Bronchial epithelial cell (primary cell): ENCODE measurements at regions not wholly inside any gene's neighbourhood (a gene's known extent, or its start where the extent isn't known, plus 50 kb on each side); places are given as distances from the start of the nearest gene placed in this dataset.

ENCODE experiments used
- DNase-seq: peaks from one replicate; pipeline ENCODE4 v3.0.0-alpha.2; 2010; ENCODE audit warnings: low read depth
- FAIRE-seq: peaks from 2 replicates; lab custom pipeline; 2011; peaks lifted over from hg19 to GRCh38; lab: Jason Lieb, UNC
- H3K27me3 ChIP-seq: 2 replicates; pipeline ENCODE4 v1.5.1; 2011; ENCODE audit warnings: low read length; ENCODE audit not compliant: control insufficient read depth, insufficient read depth
- H3K36me3 ChIP-seq: 2 replicates; pipeline ENCODE4 v1.5.1; 2011; ENCODE audit warnings: low read length; ENCODE audit not compliant: control insufficient read depth, insufficient read depth
- H3K4me3 ChIP-seq: 2 replicates; pipeline ENCODE4 v1.5.1; 2011; ENCODE audit warnings: mild to moderate bottlenecking, low read depth, low read length, control low read depth
- CTCF ChIP-seq: IDR thresholded peaks from 2 replicates; pipeline ENCODE4 v1.5.1; 2011; ENCODE audit warnings: mild to moderate bottlenecking, moderate library complexity, low read length, control low read depth, inconsistent platforms; ENCODE audit not compliant: insufficient read depth, severe bottlenecking

GRCh38 chr3:23709987-23710386 is 95.8 kb upstream of the UBE2E1 start:
- Histone ChIP-seq H3K27me3 (no peaks in the 10 kb centered on the region), H3K36me3 (no peaks in the 10 kb centered on the region), H3K4me3 (no peak overlapping the region)
- DNase-seq, result no peak
- no peak for TF ChIP-seq CTCF
- FAIRE-seq, result no peak

- no peak for FAIRE-seq
Observed at GRCh38 chr3:23710555-23710954, 95.2 kb upstream of the UBE2E1 start.

DNA sequence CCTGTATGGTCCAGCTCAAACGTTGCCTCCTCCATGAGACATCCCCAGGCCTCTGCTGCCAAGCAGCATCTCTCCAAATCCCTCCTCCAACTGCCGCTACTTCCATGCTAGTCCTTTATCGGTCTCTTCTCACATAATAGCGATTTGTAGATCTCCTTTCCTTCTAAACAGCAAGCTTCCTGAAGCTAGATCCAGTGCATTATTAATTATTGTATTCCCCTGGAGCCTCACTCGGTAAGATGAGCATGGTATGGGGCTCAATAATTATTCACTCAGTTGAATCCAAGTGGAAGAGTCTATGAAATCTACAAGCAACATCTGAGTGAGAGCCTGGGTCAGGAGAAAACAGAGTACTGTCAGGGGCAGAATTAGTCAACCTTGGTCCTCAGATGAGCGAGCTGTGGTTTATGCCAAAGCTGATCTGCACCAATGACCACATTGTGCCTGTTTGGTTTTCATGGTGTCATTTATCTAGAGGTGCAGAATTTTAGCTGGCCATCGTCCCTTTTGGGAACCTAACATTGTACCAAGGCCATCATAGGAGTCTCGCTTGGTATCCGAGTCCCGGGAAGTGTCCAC is 93.8 kb upstream of the UBE2E1 start:
- no peak for DNase-seq
- no peak for TF ChIP-seq CTCF
- H3K27me3 ChIP-seq, result no peaks in the 10 kb centered on the region
- H3K4me3 ChIP-seq, result no peak overlapping the region
- no peak for FAIRE-seq
- H3K36me3 ChIP-seq, result no peaks in the 10 kb centered on the region

More at GRCh38 chr3:23710555-23710954, 95.2 kb upstream of the UBE2E1 start:
- no peak for TF ChIP-seq CTCF
- Histone ChIP-seq H3K36me3 (no peaks in the 10 kb centered on the region), H3K27me3 (no peaks in the 10 kb centered on the region), H3K4me3 (no peak overlapping the region)
- no peak for DNase-seq

- TF ChIP-seq CTCF, result no peak
- no peaks in the 10 kb centered on the region for H3K27me3 ChIP-seq
- no peak overlapping the region for H3K4me3 ChIP-seq
- FAIRE-seq, result no peak
- H3K36me3 ChIP-seq, result no peaks in the 10 kb centered on the region
- peak; percentile 28 for DNase-seq
Observed at GRCh38 chr3:23712656-23713559, 92.8 kb upstream of the UBE2E1 start.

GRCh38 chr3:23713641-23714040 is 92.1 kb upstream of the UBE2E1 start:
- FAIRE-seq, result no peak
- H3K4me3 ChIP-seq, result no peak overlapping the region
- TF ChIP-seq CTCF, result no peak
- no peak for DNase-seq
- no peaks in the 10 kb centered on the region for H3K27me3 ChIP-seq
- no peaks in the 10 kb centered on the region for H3K36me3 ChIP-seq
